HL-60 (cell line): ENCODE measurements at regions not wholly inside any gene's neighbourhood (a gene's known extent, or its start where the extent isn't known, plus 50 kb on each side); places are given as distances from the start of the nearest gene placed in this dataset.

ENCODE experiments used
- DNase-seq, 2 experiments: peaks; one replicate each; pipeline ENCODE4 v3.0.0-alpha.2; 2010 to 2020; ENCODE audit warnings: low read depth in 1 of 2, low spot score in 1 of 2
- H3K27ac ChIP-seq: fragments of 250-450 bp; sonication (Bioruptor Pico); replicated peaks from 2 replicates; pipeline ENCODE4 v1.5.1; 2020; ENCODE audit warnings: mild to moderate bottlenecking, moderate library complexity
- H3K27me3 ChIP-seq: fragments of 250-450 bp; sonication (Bioruptor Pico); 2 replicates; pipeline ENCODE4 v1.5.1; 2021; ENCODE audit warnings: mild to moderate bottlenecking, moderate library complexity; ENCODE audit not compliant: insufficient read depth, poor library complexity, severe bottlenecking
- H3K4me3 ChIP-seq: replicated peaks from 2 replicates; pipeline ENCODE4 v1.5.1; 2011; ENCODE audit warnings: mild to moderate bottlenecking, control low read depth, low read length; ENCODE audit not compliant: insufficient read depth
- CTCF ChIP-seq: IDR thresholded peaks from one replicate; pipeline ENCODE4 v1.5.1; 2011; ENCODE audit warnings: low read length, control low read depth, inconsistent platforms; ENCODE audit not compliant: insufficient read depth
- GABPA ChIP-seq: IDR thresholded peaks from 2 replicates; pipeline ENCODE4 v1.6.1; 2012; ENCODE audit warnings: low read depth
- POLR2AphosphoS5 ChIP-seq: IDR thresholded peaks from 2 replicates; pipeline ENCODE4 v1.6.1; 2012; ENCODE audit warnings: low read depth
- REST ChIP-seq: IDR thresholded peaks from 2 replicates; pipeline ENCODE4 v1.6.1; 2012; ENCODE audit warnings: low read depth; ENCODE audit not compliant: insufficient replicate concordance
- SPI1 ChIP-seq: IDR thresholded peaks from 2 replicates; pipeline ENCODE4 v1.6.1; 2012; ENCODE audit warnings: low read depth, mild to moderate bottlenecking, borderline replicate concordance

- no peak overlapping the region for H3K27ac ChIP-seq
- H3K4me3 ChIP-seq, result no peak overlapping the region
- no peak for DNase-seq
- no peaks in the 10 kb centered on the region for H3K27me3 ChIP-seq
- no peak for TF ChIP-seq GABPA
- TF ChIP-seq CTCF, result no peak
- no peak for TF ChIP-seq SPI1
- TF ChIP-seq REST, result no peak
- no peak for TF ChIP-seq POLR2AphosphoS5
Observed at GRCh38 chr9:31808766-31809165, 575.7 kb upstream of the ACO1 start.

GRCh38 chr9:31820426-31820825, 564.0 kb upstream of the ACO1 start:
- Histone ChIP-seq H3K27ac (no peak overlapping the region), H3K27me3 (no peaks in the 10 kb centered on the region), H3K4me3 (no peak overlapping the region)
- no peak for TF ChIP-seq REST
- no peak for TF ChIP-seq CTCF
- TF ChIP-seq POLR2AphosphoS5, result no peak
- TF ChIP-seq GABPA, result no peak
- TF ChIP-seq SPI1, result no peak
- DNase-seq, result no peak

GRCh38 chr9:31821583-31821982, 562.9 kb upstream of the ACO1 start:
- no peak for DNase-seq
- TF ChIP-seq REST (no peak), GABPA (no peak), POLR2AphosphoS5 (no peak), CTCF (no peak), SPI1 (no peak)
- Histone ChIP-seq H3K4me3 (no peak overlapping the region), H3K27me3 (no peaks in the 10 kb centered on the region), H3K27ac (no peak overlapping the region)
